Pancreas (tissue), 10 donors: ENCODE measurements at regions not wholly inside any gene's neighbourhood (a gene's known extent, or its start where the extent isn't known, plus 50 kb on each side); places are given as distances from the start of the nearest gene placed in this dataset.
A peak's percentile ranks its signal among the peaks of the same experiment; 100 is the strongest.
"Not testable (repeated sequence)": the region's sequence is repeated elsewhere in the genome, so short reads cannot be mapped to it uniquely, and the experiment has no call there.

Experiments used
- ATAC-seq, 4 donors: fragments of 200-7000 bp; cut with Tn5 transposase; one replicate each; pipeline versions ENCODE4 v1.8.0 to v1.9.1; 2020; ENCODE audit warnings: mild to moderate bottlenecking in 4 of 4, moderate library complexity in 4 of 4
- DNase-seq, 6 donors: peaks; one replicate each; pipeline ENCODE4 v3.0.0-alpha.2; 2020
- FAIRE-seq: peaks from 2 replicates; lab custom pipeline; 2012; peaks lifted over from hg19 to GRCh38; lab: Jason Lieb, UNC
- H3K27ac ChIP-seq, 4 donors: fragments of 200-600 bp; sonication (generic); 1 replicate in 3 of 4; 2 replicates in 1 of 4; pipeline versions ENCODE4 v1.5.0 to v1.8.0; 2020
- H3K27me3 ChIP-seq, 4 donors: fragments of 200-600 bp; one replicate each; pipeline ENCODE4 v1.8.0; 2021
- H3K36me3 ChIP-seq, 3 donors: fragments of 200-600 bp; sonication (generic) in 1 of 3; one replicate each; pipeline versions ENCODE4 v1.5.0 to v1.8.0; 2020 to 2021
- H3K4me1 ChIP-seq, 3 donors: fragments of 200-600 bp; one replicate each; pipeline ENCODE4 v1.8.0; 2021
- H3K4me3 ChIP-seq, 4 donors: fragments of 200-600 bp; sonication (generic) in 2 of 4; one replicate each; pipeline versions ENCODE4 v1.5.0 to v1.8.0; 2020 to 2021
- H3K9me3 ChIP-seq, 4 donors: fragments of 200-600 bp; one replicate each; pipeline ENCODE4 v1.8.0; 2021
- WGBS, 2 donors: extraction: QIAGEN DNeasy Blood & Tissue Kit; methylation state at CpG; one replicate each; pipeline ENCODE4 v1.1.7; 2013; 5-methylcytosine and 5-hydroxymethylcytosine counted together
- intact Hi-C, 3 donors: fragments of 100-400 bp; cut with DNase I; formaldehyde crosslinking; loops; one replicate each; pipeline versions ENCODE4 v1.11.1 to v1.14.2; 2022
- donor health status: healthy with polysubstance abuse.
- donor health status: DM: no; HTN: no; CAD: no; lungs with moderate emphysema.
- donor health status: DM: no; HTN: no; CAD: no.
- donor health status: control.
- donor health status: control.
- donor health status: Bipolar disorder and iron deficiency.
- donor health status: DM: yes; HTN: yes; CAD: no.
- donor health status: DM: no; HTN: no; CAD: no.
- donor health status: DM: no; HTN: no; CAD: no.
- donor health status: DM: yes; HTN: yes; CAD: no.

GRCh38 chr9:138174954-138175353, 297.4 kb downstream of the CACNA1B start:
- intact Hi-C loops, H3K27me3 ChIP-seq, H3K9me3 ChIP-seq, H3K4me3 ChIP-seq, H3K4me1 ChIP-seq, DNase-seq, H3K27ac ChIP-seq, FAIRE-seq, ATAC-seq, H3K36me3 ChIP-seq: not testable (repeated sequence)
- WGBS, 2 donors: 77 to 82% methylated on average over 14 to 26 of the region's 30 CpGs

GRCh38 chr9:138175354-138175753, 297.8 kb downstream of the CACNA1B start:
- H3K4me3 ChIP-seq, DNase-seq, H3K4me1 ChIP-seq, FAIRE-seq, H3K36me3 ChIP-seq, H3K27me3 ChIP-seq, intact Hi-C loops, ATAC-seq, H3K27ac ChIP-seq, H3K9me3 ChIP-seq: not testable (repeated sequence)
- WGBS, 2 donors: 86 to 93% methylated on average over 20 to 30 of the region's 31 CpGs

GRCh38 chr9:138177091-138177490, 299.5 kb downstream of the CACNA1B start:
- H3K27me3 ChIP-seq, H3K36me3 ChIP-seq, H3K27ac ChIP-seq, intact Hi-C loops, ATAC-seq, H3K4me1 ChIP-seq, H3K4me3 ChIP-seq, DNase-seq, H3K9me3 ChIP-seq, FAIRE-seq: not testable (repeated sequence)
- 72 to 95% methylated on average over 7 to 9 of the region's 9 CpGs for WGBS, 2 donors

DNA sequence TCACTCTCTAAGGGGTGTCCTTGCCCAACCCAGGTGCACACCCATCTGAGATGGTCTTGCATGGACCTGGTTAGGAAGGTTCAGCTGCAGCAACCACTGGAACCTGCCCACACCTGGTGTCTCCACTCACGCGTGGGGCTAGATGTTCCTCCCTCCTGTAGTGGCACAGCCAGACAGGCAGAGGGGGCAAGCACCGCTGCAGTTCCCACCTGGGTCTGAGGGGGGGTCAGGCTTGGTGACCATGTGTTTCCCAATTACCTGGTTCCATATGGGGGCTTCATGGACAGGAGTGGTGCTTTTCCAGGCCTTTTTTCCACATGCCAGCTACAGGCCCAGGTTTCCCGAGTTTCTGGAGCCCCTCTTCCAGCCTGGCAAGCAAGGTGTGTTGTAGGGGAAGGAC, 301.4 kb downstream of the CACNA1B start:
- ATAC-seq, H3K27me3 ChIP-seq, H3K4me3 ChIP-seq, intact Hi-C loops, H3K27ac ChIP-seq, H3K9me3 ChIP-seq, H3K36me3 ChIP-seq, DNase-seq, H3K4me1 ChIP-seq, FAIRE-seq: not testable (repeated sequence)
- 78 to 93% methylated on average over 4 of the region's 4 CpGs for WGBS, 2 donors

DNA sequence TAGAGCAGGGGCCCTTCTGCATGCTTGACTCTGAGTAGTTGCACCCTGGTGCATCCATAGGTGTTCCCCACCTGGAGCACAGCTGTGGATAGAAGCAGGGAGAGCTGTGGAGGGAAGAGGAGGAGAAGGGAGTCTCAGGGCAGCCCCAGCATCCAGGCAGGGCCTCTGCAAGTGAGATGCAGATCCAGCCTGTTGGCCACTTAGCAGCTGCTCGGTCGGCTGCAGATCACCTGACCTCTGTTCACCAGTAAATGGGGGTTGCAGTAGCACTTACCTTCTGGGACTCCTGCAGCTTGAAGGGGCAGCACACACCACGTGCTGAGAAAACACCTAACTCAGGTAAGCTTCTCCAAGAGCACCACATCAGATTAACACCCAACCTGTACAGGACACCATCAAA, 302.1 kb downstream of the CACNA1B start:
- H3K4me1 ChIP-seq, H3K9me3 ChIP-seq, H3K36me3 ChIP-seq, H3K4me3 ChIP-seq, FAIRE-seq, H3K27me3 ChIP-seq, DNase-seq, intact Hi-C loops, ATAC-seq, H3K27ac ChIP-seq: not testable (repeated sequence)
- 46 to 64% methylated on average over 3 of the region's 3 CpGs for WGBS, 2 donors

- H3K4me1 ChIP-seq, H3K4me3 ChIP-seq, H3K27ac ChIP-seq, H3K9me3 ChIP-seq, DNase-seq, H3K27me3 ChIP-seq, H3K36me3 ChIP-seq, intact Hi-C loops, FAIRE-seq, ATAC-seq: not testable (repeated sequence)
- 13 to 36% methylated on average over 1 of the region's 1 CpG for WGBS, 2 donors
Observed at GRCh38 chr9:138181963-138182362, 304.4 kb downstream of the CACNA1B start.

DNA sequence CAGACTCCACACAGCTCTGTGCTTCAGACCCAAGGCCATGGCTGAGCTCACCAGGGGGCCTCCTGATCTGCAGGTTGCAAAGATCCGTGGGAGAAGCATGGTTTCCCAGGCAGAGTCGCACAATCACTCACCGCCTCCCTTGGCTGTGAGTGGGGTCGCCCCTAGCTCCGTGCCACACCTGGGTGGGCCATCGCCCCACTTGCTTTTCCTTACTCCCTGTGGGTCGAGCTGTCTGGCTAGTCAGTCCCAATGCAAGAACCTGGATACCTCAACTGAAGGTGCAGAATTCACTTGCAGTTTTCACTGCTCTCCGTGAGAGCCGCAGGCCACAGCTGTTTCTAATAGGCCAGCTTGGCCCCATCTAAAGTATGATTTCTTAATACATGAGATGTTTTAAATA, 319.6 kb downstream of the CACNA1B start:
- H3K4me3 ChIP-seq, H3K36me3 ChIP-seq, H3K9me3 ChIP-seq, intact Hi-C loops, FAIRE-seq, H3K4me1 ChIP-seq, ATAC-seq, H3K27me3 ChIP-seq, H3K27ac ChIP-seq: not testable (repeated sequence)
- WGBS, 2 donors: 75 to 89% methylated on average over 9 of the region's 9 CpGs
- DNase-seq: peak in 1 of 6 donors; percentile 6

DNA sequence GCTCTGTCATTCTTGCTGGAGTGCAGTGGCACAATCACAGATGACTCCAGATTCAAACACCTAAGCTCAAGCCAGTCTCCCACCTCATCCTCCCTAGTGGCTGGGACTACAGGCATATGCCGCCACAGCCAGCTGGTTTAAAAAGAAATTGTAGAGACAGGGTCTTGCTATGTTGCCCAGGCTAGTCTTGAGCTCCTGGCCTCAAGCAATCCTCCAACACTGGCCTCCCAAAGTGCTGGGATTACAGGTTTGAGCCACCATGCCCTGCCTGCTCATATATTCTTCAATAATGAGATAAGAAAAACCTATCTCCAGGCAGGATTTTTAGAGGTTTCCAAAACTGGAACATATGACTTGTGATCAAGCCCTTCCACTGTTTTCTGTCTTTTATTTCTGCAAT, 321.4 kb downstream of the CACNA1B start:
- peak in 1 of 6 donors; percentile 3 for DNase-seq
- intact Hi-C loops: not testable (repeated sequence)
- WGBS, 2 donors: 87 to 94% methylated on average over 1 of the region's 1 CpG

DNA sequence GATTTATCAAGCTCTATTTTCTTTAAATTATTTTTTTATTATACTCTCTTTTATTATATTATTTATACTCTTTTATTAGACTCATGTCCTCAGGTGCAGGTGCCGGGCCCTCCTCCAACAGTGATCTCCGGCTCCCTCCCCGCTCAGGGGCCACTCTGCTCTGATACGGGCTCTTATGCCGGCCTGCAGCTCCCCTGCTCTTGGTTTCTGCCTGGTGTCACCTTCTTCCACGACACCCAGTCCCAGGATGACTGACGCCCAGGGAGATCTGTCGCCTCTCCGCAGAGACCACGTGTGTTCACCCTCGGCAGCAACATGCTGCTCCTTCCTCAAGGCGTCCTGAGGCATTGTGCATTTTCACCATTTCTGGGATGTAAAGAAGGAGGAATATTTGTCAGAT, 322.3 kb downstream of the CACNA1B start:
- intact Hi-C loops, H3K27ac ChIP-seq, DNase-seq, H3K9me3 ChIP-seq, H3K27me3 ChIP-seq, H3K4me3 ChIP-seq, H3K36me3 ChIP-seq, FAIRE-seq, ATAC-seq, H3K4me1 ChIP-seq: not testable (repeated sequence)
- 70 to 84% methylated on average over 9 to 12 of the region's 12 CpGs for WGBS, 2 donors

More for the DNA sequence above, 321.4 kb downstream of the CACNA1B start:
- not testable (repeated sequence) for ATAC-seq, H3K9me3 ChIP-seq, H3K36me3 ChIP-seq, FAIRE-seq, H3K27me3 ChIP-seq, H3K27ac ChIP-seq, H3K4me1 ChIP-seq, H3K4me3 ChIP-seq

DNA sequence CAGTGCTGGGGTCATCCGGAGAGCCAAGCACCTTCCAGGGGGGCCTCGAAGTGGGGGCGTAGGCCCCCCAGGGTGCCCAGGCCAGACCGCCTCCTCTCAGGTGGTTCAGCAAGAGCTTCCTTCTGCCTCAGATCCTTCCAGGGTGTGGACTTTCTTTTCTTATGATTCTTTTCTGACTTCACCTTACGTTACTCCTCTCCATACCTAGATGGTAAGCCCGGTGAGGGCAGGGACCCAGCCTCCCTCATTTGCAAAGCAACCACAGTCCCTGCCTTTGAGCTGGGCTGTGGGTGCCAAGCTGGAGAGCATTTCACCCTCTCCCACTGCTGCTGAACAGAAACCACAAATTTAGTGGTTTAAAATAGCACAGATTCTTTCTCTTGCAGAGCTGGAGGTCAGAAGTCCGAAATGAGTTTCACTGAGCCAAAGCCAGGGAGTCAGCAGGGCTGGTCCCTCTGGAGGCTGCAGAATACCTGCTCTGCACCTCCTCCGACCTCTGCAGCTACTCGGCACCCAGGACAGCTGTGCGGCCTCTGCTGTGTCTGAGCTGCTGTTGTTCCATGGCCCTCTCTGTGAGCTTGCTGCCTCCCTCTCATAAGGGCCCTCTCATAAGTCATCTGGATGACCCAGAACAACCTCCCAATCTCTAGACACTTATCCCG, 323.0 kb downstream of the CACNA1B start:
- ATAC-seq, H3K4me3 ChIP-seq, FAIRE-seq, H3K36me3 ChIP-seq, H3K27ac ChIP-seq, H3K4me1 ChIP-seq, H3K9me3 ChIP-seq, intact Hi-C loops, H3K27me3 ChIP-seq: not testable (repeated sequence)
- peak in 1 of 6 donors; percentile 3 for DNase-seq
- 61 to 63% methylated on average over 8 to 11 of the region's 11 CpGs for WGBS, 2 donors

DNA sequence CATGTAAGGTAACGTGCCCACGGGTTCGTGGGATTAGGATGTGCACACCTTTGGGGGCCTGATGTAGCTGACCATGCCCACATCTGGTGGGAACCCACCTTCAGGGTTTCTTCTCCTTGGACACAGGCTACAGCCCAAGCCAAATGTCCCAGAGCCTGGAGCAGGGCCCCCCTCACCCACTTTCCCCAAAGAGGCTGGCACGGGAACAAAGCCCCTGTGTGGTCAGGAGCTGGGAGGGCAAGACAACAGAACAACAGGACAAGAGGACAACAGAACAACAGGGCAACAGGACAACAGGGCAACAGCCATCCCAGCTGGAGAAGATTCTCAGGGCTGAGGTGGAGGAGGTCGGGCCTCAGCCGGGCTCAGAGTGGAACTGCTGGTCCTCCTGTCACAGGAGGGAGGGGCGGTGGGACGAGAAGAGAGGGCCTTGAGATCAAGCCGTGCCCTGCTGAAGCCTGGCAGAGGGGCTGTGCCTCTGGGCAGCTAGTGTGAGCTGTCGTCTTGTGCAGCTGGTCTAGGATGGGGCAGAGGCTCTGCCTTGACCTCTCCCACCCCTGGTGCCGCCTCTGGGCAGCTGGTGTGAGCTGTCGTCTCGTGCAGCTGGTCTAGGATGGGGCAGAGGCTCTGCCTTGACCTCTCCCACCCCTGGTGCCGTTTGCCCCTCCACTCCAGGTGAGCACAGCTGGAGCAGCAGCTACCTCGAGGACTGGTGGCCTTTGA, 323.7 kb downstream of the CACNA1B start:
- ATAC-seq, FAIRE-seq, H3K4me1 ChIP-seq, H3K27ac ChIP-seq, H3K36me3 ChIP-seq, intact Hi-C loops, H3K9me3 ChIP-seq, H3K4me3 ChIP-seq, H3K27me3 ChIP-seq: not testable (repeated sequence)
- 42 to 74% methylated on average over 5 to 12 of the region's 15 CpGs for WGBS, 2 donors
- peak in 1 of 6 donors; percentile 11 for DNase-seq

GRCh38 chr9:138202043-138202442, 324.5 kb downstream of the CACNA1B start:
- DNase-seq, intact Hi-C loops, H3K27ac ChIP-seq, H3K4me1 ChIP-seq, H3K9me3 ChIP-seq, H3K4me3 ChIP-seq, H3K36me3 ChIP-seq, ATAC-seq, H3K27me3 ChIP-seq, FAIRE-seq: not testable (repeated sequence)
- WGBS, 2 donors: 69 to 74% methylated on average over 9 to 12 of the region's 12 CpGs
